GM18498 (cell line): ENCODE measurements at regions not wholly inside any gene's neighbourhood (a gene's known extent, or its start where the extent isn't known, plus 50 kb on each side); places are given as distances from the start of the nearest gene placed in this dataset.
"Not testable (repeated sequence)": the region's sequence is repeated elsewhere in the genome, so short reads cannot be mapped to it uniquely, and the experiment has no call there.

Experiments used
- ATAC-seq: cut with Tn5 transposase; IDR thresholded peaks from one replicate; pipeline ENCODE4 v1.9.1; 2021; ENCODE audit warnings: mild to moderate bottlenecking, moderate library complexity; ENCODE audit not compliant: unreplicated experiment

- ATAC-seq: no peak
These were observed 138.6 kb upstream of the LGR5 start for GRCh38 chr12:71300772-71301675.

- ATAC-seq: no peak
These were observed 139.8 kb upstream of the LGR5 start for GRCh38 chr12:71299541-71300376.

GRCh38 chr12:71297930-71298329, 140.1 kb upstream of the TSPAN8 start:
- no peak for ATAC-seq

GRCh38 chr12:71295953-71296352, 138.2 kb upstream of the TSPAN8 start:
- ATAC-seq: no peak

DNA sequence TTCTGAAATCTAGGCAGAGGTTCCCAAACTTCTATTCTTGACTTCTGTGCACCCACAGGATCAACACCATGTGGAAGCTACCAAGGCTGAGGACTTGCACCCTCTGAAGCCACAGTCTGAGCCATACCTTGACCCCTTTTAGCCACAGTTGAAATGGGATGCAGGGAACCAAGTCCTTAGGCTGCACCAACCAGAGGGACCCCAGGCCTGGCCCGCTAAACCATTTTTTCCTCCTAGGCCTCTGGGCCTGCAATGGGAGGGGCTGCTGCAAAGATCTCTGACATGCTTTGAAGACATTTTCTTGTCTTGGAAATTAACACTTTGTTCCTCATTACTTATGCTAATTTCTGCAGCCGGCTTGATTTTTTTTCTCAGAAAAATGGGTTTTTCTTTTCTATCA, 133.9 kb upstream of the TSPAN8 start:
- ATAC-seq: no peak

- ATAC-seq: no peak
These were observed 126.1 kb upstream of the TSPAN8 start for GRCh38 chr12:71283883-71284282.

DNA sequence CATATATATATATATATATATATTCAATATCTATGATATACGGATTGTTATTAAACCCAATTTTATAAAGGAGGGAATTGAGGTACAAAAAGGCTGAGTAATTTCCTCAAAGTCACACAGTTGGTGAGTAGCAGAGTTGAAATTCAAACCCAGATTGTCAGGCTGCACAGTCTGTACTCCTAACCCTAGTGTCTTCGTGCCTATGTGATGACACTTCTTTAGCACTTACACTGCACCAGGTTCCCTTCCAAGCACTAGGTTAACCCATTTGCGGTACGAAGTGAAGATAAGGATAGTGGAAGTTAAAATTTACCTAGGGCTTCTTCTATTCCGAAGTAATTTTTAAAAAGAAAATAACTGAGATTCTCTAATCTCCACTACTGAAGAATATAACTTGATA, 125.1 kb upstream of the TSPAN8 start:
- ATAC-seq: no peak

- ATAC-seq: no peak
These were observed 124.2 kb upstream of the TSPAN8 start for GRCh38 chr12:71282020-71282419.

- no peak for ATAC-seq
These were observed 123.6 kb upstream of the TSPAN8 start for GRCh38 chr12:71281425-71281824.

- no peak for ATAC-seq
These were observed 120.1 kb upstream of the TSPAN8 start for GRCh38 chr12:71277866-71278265.

DNA sequence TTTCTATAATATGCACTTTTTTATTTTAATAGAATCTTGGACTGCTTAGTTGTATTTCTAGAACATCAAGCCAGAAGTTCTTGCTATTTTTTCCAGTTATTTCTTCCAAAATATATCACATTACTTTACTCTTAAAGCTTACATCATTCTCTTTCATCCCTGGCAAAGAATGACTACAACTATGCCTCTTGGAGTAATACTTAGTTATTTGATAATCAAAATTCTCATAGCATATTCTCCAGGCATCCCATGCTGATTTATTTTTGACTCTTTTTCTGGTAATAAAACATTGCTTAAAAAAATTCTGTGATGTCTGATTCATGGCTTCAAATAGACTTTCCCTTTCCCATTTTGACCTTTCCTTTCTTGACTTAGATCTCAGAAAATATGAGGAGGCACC, 118.7 kb upstream of the TSPAN8 start:
- no peak for ATAC-seq

DNA sequence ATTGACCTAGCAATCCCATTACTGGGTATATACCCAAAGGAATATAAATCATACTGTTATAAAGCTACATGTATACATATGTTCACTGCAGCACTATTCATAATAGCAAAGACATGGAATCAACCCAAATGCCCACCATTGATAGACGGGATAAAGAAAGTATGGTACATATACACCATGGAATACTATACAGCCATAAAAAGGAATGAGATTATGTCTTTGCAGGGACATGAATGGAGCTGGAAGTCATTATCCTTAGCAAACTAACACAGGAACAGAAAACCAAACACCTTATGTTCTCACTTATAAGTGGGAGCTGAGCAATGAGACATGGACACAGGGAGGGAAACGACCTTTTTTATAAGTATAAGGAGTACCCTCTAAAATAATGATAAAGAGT, 113.0 kb upstream of the TSPAN8 start:
- not testable (repeated sequence) for ATAC-seq

DNA sequence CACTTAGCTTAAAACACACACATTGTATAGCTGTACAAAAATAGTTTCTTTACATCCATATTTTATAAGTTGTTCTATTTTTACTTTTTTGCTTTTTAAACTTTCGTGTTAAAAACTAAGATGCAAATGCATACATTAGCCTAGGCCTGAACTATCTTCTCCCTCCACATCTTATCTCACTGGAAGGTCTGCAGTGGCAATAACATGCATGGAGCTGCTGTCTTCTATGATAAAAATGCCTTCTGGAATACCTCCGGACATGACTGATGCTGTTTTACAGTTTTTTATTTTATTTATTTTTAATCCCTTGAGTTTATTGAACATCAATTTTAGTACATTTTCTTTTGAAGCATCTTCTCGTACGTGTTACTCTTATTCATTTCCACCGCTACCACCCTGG, 112.3 kb upstream of the TSPAN8 start:
- no peak for ATAC-seq

DNA sequence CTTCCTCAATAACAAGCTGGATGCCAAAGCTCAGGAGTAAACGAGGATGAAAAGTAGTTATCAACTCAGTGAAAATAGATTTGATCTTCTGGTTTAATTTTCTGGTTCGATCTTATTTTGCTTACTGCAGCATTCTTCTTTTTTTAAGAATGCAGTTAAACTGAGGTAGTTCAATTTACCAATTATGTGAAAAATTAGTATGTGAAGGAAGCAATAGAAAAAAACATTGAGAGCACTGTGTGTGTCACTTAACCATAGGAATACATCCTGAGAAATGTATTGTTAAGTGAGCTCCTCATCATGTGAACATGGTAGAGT, 111.4 kb upstream of the TSPAN8 start:
- no peak for ATAC-seq

- no peak for ATAC-seq
These were observed 110.9 kb upstream of the TSPAN8 start for GRCh38 chr12:71268598-71269280.

- ATAC-seq: no peak
These were observed 108.8 kb upstream of the TSPAN8 start for GRCh38 chr12:71266606-71267005.

DNA sequence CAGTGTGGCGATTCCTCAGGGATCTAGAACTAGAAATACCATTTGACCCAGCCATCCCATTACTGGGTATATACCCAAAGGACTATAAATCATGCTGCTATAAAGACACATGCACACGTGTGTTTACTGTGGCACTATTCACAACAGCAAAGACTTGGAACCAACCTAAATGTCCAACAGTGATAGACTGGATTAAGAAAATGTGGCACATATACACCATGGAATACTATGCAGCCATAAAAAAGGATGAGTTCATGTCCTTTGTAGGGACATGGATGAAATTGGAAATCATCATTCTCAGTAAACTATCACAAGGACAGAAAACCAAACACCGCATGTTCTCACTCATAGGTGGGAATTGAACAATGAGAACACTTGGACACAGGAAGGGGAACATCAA, 107.9 kb upstream of the TSPAN8 start:
- not testable (repeated sequence) for ATAC-seq

- ATAC-seq: no peak
These were observed 104.7 kb upstream of the TSPAN8 start for GRCh38 chr12:71262466-71262865.

DNA sequence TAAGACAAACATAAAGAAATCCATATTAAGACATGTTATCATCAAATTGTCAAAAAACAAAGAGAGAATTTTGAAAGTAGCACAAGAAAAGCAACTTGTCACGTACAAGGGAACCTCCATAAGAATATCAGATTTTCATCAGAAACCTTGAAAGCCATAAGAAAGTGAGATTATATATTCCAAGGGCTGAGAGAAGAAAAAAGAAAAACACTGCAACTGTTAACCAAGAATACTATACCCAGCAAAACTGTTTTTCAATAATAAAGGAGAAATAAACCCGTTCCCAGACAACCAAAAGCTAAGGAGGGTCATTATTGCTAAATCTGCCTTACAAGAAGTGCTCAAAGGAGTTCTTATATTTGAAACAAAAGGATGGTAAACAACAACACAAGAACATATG, 94.7 kb upstream of the TSPAN8 start:
- ATAC-seq: no peak

- ATAC-seq: no peak
These were observed 92.4 kb upstream of the TSPAN8 start for GRCh38 chr12:71250166-71250565.

- no peak for ATAC-seq
These were observed 85.6 kb upstream of the TSPAN8 start for GRCh38 chr12:71243370-71243769.

DNA sequence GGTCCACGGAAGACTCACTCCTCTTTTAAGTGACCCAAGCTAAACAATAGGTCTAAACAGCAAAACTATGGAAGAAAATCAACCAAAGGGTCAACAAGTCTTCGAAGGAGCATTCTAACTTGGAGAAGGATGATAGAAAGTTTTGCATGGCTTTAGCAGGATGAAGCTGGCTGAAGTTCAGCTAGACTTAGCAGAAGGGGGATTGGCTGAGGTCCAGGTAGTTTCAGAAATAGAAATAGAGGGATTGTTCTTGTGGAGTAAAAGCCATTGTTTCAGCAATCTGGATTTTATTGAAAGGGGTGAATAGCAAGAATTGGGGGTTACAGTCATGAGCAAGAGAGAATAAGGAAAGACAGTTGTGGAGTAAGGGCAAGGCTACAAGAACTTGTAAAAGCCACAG, 84.7 kb upstream of the TSPAN8 start:
- ATAC-seq: no peak
